Retina (tissue), 1 donor: ENCODE measurements at regions not wholly inside any gene's neighbourhood (a gene's known extent, or its start where the extent isn't known, plus 50 kb on each side); places are given as distances from the start of the nearest gene placed in this dataset.
A peak's percentile ranks its signal among the peaks of the same experiment; 100 is the strongest.

ENCODE experiments used
- DNase-seq: peaks from one replicate; pipeline ENCODE4 v3.0.0-alpha.2; 2016

- no peak for DNase-seq
These were observed 52.6 kb upstream of the ASB17 start for GRCh38 chr1:75984781-75985180.

- no peak for DNase-seq
These were observed 53.6 kb upstream of the ASB17 start for GRCh38 chr1:75985827-75986226.

DNA sequence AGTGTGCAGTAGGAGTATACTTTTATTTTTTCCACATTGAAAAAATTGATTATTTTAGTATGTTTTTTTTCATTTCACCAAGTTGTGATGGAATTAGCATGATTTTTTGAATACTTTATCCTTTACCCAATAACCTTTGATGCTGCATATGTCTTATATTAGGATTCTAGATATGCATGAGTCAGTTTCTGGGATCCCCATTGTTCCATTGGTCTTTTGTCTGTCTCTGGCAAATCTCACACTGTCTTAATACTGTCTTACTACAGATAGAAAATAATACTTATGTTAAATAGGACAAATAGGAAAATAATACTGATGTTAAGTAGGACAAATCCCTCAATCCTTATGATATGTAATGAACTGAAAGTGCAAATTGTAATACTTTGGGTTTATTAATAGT, 54.3 kb upstream of the ASB17 start:
- DNase-seq, result no peak

DNA sequence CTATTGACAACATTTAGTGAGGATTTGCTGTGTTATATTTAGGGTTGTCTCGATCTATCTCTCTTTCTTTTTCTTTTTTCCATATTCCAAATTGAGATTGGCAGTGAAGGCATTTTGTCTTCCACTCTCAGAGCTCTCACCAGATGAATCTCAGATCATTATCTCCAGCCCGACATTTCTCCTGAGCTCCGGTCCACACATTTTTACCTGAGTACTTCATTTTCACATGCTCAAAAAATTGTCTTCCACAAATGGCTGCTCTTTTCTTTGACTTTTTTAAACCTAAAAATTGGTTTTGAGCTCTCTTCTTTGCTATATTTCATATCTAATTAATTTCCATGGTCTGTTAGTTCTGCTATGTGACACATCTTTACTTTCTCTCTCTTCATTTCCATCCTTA, 56.9 kb upstream of the ASB17 start:
- DNase-seq, result no peak

- no peak for DNase-seq
These were observed 58.5 kb upstream of the ASB17 start for GRCh38 chr1:75990686-75991085.

GRCh38 chr1:75991497-75992114, 59.4 kb upstream of the ASB17 start:
- DNase-seq, result peak; percentile 73

- no peak for DNase-seq
These were observed 60.1 kb upstream of the ASB17 start for GRCh38 chr1:75992312-75992711.

DNA sequence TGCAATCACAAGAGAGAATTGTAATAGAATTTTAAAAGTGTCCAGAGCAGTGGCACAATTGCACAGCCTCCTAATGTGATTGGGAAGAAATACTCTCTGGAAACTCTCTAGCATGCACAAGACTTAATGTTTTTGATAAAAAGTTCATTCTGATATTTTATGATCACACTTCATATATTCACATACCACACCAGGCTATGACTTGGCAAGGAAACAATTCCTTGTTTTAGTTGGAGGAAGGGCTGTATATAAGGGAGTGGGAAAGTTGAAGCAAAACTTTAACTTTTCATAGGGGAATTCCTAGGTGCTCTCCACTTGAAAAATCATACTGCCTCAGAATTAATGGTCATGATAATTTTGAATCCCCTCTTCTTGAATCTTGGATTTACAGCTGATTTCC, 61.5 kb upstream of the ASB17 start:
- DNase-seq, result no peak

DNA sequence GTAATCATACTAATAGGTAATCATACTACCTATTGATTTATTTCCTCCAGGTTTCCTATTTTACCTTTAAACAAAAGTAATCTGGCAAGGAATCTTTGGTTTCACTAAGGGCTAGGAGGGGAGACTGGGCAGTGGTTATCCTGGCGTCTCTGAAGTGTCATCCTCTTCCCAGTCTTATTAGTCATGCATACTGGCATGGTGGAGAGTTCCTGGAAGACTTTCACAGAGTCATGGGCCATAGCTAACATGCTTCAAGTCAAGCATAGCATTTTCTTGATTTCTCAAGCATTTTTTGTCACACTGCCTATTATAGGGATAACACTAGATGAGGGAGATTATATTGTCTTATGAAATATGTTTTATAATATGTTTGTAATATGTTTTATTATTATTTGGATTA, 64.0 kb upstream of the ASB17 start:
- no peak for DNase-seq

DNA sequence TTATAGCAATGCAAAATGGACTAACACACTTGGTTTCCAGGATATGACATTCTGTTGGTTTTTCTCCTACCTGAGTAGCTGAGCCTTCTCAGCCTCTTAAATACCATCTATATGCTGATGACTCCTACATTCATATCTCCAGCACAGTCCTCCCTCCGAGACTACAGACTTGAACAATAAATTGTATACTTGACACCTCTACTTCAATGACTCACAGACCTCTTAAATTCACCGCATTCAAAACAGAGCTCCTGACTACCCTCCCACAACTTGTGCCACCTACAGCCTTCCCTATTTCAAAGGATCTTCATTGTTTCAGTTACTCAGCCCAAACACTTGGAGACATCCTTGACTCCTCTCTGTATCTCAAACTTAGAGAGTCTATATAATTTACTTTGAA, 66.8 kb upstream of the ASB17 start:
- DNase-seq, result no peak

DNA sequence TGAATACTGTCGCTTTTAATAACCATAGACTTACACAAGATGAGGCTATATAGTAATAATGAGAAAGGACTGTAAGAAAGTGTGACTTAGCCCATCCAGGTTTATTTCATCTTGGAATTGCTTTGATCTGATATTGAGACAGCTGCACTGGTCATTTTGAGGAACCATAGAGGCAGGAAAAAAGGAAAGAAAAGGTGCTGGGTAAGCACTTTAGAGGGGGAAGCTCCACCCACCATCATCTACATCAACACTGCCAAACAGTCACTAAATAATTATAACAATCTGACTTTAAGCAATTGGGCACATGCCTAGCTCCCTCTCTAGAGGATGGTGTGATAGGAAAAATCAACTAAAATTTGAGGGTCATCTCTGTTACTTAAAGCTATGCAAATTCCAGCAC, 70.6 kb upstream of the ST6GALNAC3 start:
- no peak for DNase-seq

GRCh38 chr1:76005765-76006164, 68.8 kb upstream of the ST6GALNAC3 start:
- no peak for DNase-seq

DNA sequence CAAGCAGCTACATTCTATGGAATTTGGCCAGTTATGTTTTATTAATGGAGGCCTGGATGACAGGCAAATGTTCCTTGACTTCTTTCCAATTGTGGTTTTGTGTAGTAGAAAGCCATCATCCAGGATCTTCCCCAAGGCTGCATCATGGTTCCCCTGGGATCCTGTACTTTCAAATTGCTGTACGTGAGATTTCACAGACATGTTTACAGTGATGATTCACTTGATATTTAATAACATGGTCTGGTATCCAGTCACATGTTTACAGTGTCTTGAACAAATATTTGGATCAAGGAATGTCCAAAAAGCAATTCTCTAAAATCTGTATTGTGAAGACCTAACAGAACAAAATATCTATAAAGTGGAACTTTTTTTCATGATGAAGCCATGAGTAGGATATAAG, 68.3 kb upstream of the ST6GALNAC3 start:
- no peak for DNase-seq

GRCh38 chr1:76010802-76011201, 63.7 kb upstream of the ST6GALNAC3 start:
- DNase-seq, result no peak

- no peak for DNase-seq
These were observed 62.0 kb upstream of the ST6GALNAC3 start for GRCh38 chr1:76012341-76013205.

DNA sequence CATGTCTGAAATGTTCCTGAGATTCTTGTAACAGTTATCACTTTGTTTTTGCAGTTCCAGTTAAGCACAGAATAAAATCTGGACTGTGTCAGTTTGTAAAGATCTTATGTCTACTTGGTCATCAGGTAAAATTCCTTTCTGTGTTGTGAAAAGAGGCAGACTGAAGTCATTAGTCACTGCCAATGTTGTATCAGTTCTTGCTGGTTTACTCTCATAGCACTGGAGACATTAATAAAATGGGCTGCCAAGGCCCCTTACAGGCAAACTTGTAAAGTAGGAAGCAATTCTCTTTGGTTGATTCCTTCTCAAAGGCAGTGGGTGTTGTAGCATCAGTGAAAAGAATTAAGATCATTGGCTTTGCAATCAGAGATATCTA, 61.4 kb upstream of the ST6GALNAC3 start:
- no peak for DNase-seq

DNA sequence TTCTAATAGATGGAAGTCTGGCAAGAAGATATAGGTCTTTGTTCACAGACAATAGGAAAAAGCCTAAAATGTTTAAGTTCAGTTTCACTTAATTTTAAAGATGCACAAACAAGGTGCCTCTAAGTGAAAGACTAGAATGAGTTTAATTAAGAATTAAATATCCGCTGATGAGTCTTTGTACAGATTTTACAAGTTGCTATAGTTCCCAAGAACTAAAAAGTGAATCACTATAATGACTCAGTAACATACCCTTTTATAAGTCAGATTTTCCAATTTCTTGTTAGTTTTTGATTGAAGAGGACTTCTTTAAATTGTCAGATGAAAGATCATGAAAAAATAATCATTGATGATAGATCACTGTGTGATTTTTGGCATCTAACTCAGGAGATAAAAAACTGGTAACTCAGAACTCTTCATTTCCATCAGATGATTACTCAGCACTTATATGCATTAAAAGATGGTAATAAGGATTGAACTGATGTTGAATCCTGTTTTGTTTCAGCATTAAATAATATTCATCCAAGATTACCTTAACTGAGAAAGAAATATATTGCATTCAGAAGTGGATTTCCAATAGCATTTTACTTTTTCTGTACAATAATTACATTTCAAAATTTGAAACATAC, 59.0 kb upstream of the ST6GALNAC3 start:
- no peak for DNase-seq

DNA sequence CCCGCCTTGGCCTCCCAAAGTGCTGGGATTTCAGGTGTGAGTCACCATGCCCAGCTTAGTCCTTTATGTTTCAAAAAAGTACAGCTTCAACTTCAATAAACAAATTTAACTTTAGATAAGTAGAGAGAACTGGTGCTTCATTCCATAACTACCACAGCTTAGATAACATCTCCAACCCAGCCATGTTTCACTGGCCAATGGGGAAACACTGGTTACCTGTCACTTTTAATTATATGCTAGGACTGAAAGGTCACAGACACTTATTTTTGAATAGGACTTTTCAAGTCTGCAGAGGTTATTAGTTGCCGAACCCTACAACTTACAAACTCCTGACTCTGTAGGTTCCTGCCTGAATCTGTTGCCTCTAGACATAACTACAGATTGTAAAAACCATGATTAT, 56.5 kb upstream of the ST6GALNAC3 start:
- DNase-seq, result no peak

GRCh38 chr1:76021846-76022245, 52.7 kb upstream of the ST6GALNAC3 start:
- no peak for DNase-seq

DNA sequence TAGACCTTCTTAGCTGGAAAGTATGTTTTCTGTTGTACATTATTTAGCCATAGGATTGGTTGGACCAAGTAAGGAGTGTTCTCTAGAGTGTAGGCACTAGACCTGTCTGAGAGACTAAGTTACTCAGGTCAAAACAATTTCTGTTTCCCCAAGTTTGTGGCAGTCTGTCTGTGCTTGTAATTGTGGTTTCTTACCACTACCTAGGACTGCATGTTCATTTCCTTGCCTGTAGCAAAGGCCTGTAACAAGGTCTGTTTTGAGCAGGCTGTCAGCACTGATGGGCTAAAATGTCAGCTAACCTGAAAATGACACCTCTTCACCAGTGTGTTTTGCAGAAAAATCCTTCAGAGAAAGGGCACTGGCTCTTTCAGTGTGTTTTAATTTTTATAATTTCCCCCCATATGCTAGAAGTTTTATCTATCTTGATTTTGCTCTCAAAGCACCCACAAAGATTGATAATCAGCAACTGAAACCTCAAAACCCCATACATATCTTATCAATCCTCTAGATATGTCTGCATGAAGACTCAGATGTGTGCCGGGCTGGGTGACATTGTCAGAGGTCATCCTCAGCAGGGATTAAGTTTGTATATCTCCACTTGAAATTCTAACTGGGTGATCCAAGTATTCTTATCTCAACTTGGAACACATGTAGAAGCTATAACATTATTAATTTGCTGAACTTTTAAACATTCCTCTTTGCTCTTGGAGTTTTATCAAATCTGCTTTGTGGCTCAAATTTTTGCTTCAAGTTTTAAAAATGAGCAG, 50.7 kb upstream of the ST6GALNAC3 start:
- no peak for DNase-seq
